ENCODE measurements at regions not wholly inside any gene's neighbourhood (a gene's known extent, or its start where the extent isn't known, plus 50 kb on each side); places are given as distances from the start of the nearest gene placed in this dataset.
A peak's percentile ranks its signal among the peaks of the same experiment; 100 is the strongest.

- TF ChIP-seq CTCF (IDR thresholded peaks at IDR 0.05) = no peak
- ATAC-seq (ENCODE audit: low FRiP score) (no peak), DNase-seq (ENCODE audit: low spot score) (no peak)
Measured at GRCh38 chr10:22851865-22852239, 76.0 kb upstream of the ARMC3 start.

DNA sequence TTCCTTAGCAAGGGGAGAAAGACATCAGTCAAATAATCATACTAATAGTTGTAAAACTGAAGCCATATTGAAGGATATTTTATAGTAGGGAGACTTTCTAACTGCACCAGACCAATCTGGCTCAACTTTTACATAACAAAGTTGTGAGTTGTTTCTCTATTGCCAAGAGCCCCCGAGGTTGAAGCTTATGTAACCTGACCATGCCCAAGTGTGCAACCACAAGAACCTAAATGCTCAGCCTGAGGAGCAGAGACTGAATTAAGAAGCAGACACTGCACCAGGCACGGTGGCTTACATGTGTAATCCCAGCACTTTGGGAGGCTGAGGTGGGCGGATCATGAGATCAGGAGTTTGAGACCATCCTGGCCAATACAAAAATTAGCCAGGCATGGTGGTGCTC is 77.3 kb upstream of the ARMC3 start:
- DNase-seq (ENCODE audit: low spot score) (no peak), ATAC-seq (ENCODE audit: low FRiP score) (no peak)
- no peak for TF ChIP-seq CTCF (IDR thresholded peaks at IDR 0.05)

DNA sequence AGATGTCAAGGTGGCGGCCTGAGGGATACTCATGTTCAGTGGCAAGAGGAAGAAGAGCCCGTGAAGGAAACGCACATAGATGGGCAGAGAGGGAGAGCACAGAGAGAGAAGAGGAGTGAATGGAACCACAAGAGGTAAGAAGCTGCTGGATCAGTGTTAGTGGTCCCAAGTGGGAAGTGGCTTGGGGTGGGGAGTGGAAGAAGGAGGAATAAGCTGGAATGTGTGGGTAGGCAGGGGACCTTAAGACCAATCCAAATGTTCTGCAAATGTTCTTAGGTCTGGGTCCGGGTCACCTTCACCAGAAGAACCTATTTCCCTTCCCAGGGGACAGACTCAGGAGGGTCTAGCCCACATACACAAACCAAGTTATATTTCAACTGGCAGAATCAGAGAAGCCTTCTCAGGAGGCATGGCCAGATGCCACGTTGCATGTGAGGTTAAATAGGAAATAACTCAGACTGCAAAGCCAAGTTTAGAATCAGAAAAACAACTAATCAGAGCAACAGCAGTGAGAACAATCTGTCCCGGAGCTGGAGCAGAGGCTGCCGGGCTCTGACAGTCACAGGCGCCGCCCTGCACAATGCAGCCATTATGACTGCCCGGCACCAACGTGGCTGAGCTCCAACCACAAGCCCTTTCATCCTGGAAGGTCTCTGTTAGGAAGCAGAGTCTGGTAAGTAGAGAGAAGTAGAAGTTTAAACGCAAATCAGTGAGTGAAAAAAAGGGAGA is 78.6 kb upstream of the ARMC3 start:
- no peak for DNase-seq (ENCODE audit: low spot score)
- no peak for TF ChIP-seq CTCF (IDR thresholded peaks at IDR 0.05)
- ATAC-seq (ENCODE audit: low FRiP score) = peak; percentile 80

GRCh38 chr10:22848509-22848908 is 79.3 kb upstream of the ARMC3 start:
- ATAC-seq (ENCODE audit: low FRiP score) (no peak), DNase-seq (ENCODE audit: low spot score) (no peak)
- TF ChIP-seq CTCF (IDR thresholded peaks at IDR 0.05) = no peak

GRCh38 chr10:22846294-22846693 is 81.6 kb upstream of the ARMC3 start:
- DNase-seq (ENCODE audit: low spot score) = no peak
- no peak for ATAC-seq (ENCODE audit: low FRiP score)
- TF ChIP-seq CTCF (IDR thresholded peaks at IDR 0.05) = no peak

DNA sequence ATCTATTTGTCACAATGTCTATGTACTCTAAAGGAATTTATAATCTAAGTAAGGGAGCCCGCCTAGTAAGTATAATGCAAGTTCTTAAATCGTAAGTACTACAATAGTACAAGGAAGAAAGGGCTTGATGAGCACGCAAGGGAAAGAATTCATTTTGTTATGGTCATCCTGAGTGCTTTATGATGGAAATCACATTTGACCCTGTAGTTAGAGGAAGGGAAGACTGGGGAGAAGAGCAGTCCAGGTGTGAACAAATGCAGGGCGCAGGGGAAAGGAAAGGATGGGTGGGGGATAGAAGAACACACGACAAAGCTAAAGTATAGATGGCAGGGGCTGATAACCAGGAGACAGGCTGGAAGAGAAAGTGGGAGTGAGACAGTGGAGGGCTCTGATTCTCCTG is 88.2 kb upstream of the ARMC3 start:
- ATAC-seq (ENCODE audit: low FRiP score) (no peak), DNase-seq (ENCODE audit: low spot score) (no peak)
- TF ChIP-seq CTCF (IDR thresholded peaks at IDR 0.05) = no peak

GRCh38 chr10:22837771-22838170 is 90.1 kb upstream of the ARMC3 start:
- DNase-seq (ENCODE audit: low spot score) = no peak
- ATAC-seq (ENCODE audit: low FRiP score) = no peak
- TF ChIP-seq CTCF (IDR thresholded peaks at IDR 0.05) = no peak
